Activated CD4-positive, alpha-beta T cell treated with anti-CD3 and anti-CD28 coated beads, Interleukin-2, amount 10 ng/mL, durations not matched to agents 24 days and 14 days (primary cell): ENCODE measurements at regions not wholly inside any gene's neighbourhood (a gene's known extent, or its start where the extent isn't known, plus 50 kb on each side); places are given as distances from the start of the nearest gene placed in this dataset.

Source experiments
- DNase-seq: peaks from one replicate; pipeline ENCODE4 v3.0.0; 2022
- H3K27ac Mint-ChIP-seq: one replicate; pipeline ENCODE4 v1.8.0; 2022; ENCODE audit warnings: mild to moderate bottlenecking, mixed read lengths
- H3K27me3 Mint-ChIP-seq: one replicate; pipeline ENCODE4 v1.8.0; 2022; ENCODE audit warnings: mixed read lengths
- H3K36me3 Mint-ChIP-seq: one replicate; pipeline ENCODE4 v1.8.0; 2022; ENCODE audit warnings: low read depth, mild to moderate bottlenecking, mixed read lengths
- H3K4me1 Mint-ChIP-seq: one replicate; pipeline ENCODE4 v1.8.0; 2021; ENCODE audit warnings: mixed read lengths
- H3K4me3 Mint-ChIP-seq: one replicate; pipeline ENCODE4 v1.8.0; 2022; ENCODE audit warnings: mild to moderate bottlenecking, moderate library complexity, mixed read lengths
- H3K9me3 Mint-ChIP-seq: one replicate; pipeline ENCODE4 v1.8.0; 2021; ENCODE audit warnings: mixed read lengths
- intact Hi-C: fragments of 100-400 bp; cut with micrococcal nuclease; formaldehyde crosslinking; loops from one replicate; pipeline ENCODE4 v1.15.1; 2023

- H3K9me3 Mint-ChIP-seq: no peaks in the 10 kb centered on the region
- no peak overlapping the region for H3K4me3 Mint-ChIP-seq
- no peak overlapping the region for H3K27ac Mint-ChIP-seq
- intact Hi-C loops: no loop called here
- no peaks in the 10 kb centered on the region for H3K36me3 Mint-ChIP-seq
- no peaks in the 10 kb centered on the region for H3K4me1 Mint-ChIP-seq
- DNase-seq: no peak
- peaks cover 2% of the 10 kb centered on the region for H3K27me3 Mint-ChIP-seq
These were observed 69.3 kb upstream of the NOCT start for GRCh38 chr4:138946306-138946705.

- Mint-ChIP-seq H3K27ac (no peak overlapping the region), H3K4me3 (no peak overlapping the region), H3K27me3 (peaks cover 2% of the 10 kb centered on the region), H3K9me3 (no peaks in the 10 kb centered on the region), H3K36me3 (no peaks in the 10 kb centered on the region), H3K4me1 (no peaks in the 10 kb centered on the region)
- no peak for DNase-seq
- intact Hi-C loops: no loop called here
These were observed 69.7 kb upstream of the NOCT start for GRCh38 chr4:138945840-138946239.

GRCh38 chr4:138945401-138945800, 70.2 kb upstream of the NOCT start:
- Mint-ChIP-seq H3K9me3 (no peaks in the 10 kb centered on the region), H3K36me3 (no peaks in the 10 kb centered on the region), H3K27me3 (peaks cover 2% of the 10 kb centered on the region), H3K4me3 (no peak overlapping the region), H3K27ac (no peak overlapping the region), H3K4me1 (no peaks in the 10 kb centered on the region)
- intact Hi-C loops: no loop called here
- DNase-seq: no peak

- Mint-ChIP-seq H3K4me3 (no peak overlapping the region), H3K9me3 (no peaks in the 10 kb centered on the region), H3K4me1 (no peaks in the 10 kb centered on the region), H3K36me3 (no peaks in the 10 kb centered on the region), H3K27me3 (peaks cover 2% of the 10 kb centered on the region), H3K27ac (no peak overlapping the region)
- no peak for DNase-seq
- intact Hi-C loops: no loop called here
These were observed 71.7 kb upstream of the NOCT start for GRCh38 chr4:138943893-138944292.

GRCh38 chr4:138941037-138941436, 74.5 kb upstream of the NOCT start:
- DNase-seq: no peak
- no peaks in the 10 kb centered on the region for H3K9me3 Mint-ChIP-seq
- no peaks in the 10 kb centered on the region for H3K4me1 Mint-ChIP-seq
- intact Hi-C loops: no loop called here
- peaks cover 4% of the 10 kb centered on the region for H3K27me3 Mint-ChIP-seq
- H3K4me3 Mint-ChIP-seq: no peak overlapping the region
- no peak overlapping the region for H3K27ac Mint-ChIP-seq
- no peaks in the 10 kb centered on the region for H3K36me3 Mint-ChIP-seq

GRCh38 chr4:138939960-138940359, 75.6 kb upstream of the NOCT start:
- intact Hi-C loops: no loop called here
- H3K27ac Mint-ChIP-seq: no peak overlapping the region
- H3K9me3 Mint-ChIP-seq: no peaks in the 10 kb centered on the region
- DNase-seq: no peak
- no peaks in the 10 kb centered on the region for H3K4me1 Mint-ChIP-seq
- no peaks in the 10 kb centered on the region for H3K36me3 Mint-ChIP-seq
- H3K4me3 Mint-ChIP-seq: no peak overlapping the region
- peaks cover 6% of the 10 kb centered on the region for H3K27me3 Mint-ChIP-seq

GRCh38 chr4:138938366-138938690, 77.3 kb upstream of the NOCT start:
- no peaks in the 10 kb centered on the region for H3K4me1 Mint-ChIP-seq
- H3K27me3 Mint-ChIP-seq: peaks cover 8% of the 10 kb centered on the region
- no peaks in the 10 kb centered on the region for H3K36me3 Mint-ChIP-seq
- H3K4me3 Mint-ChIP-seq: no peak overlapping the region
- H3K9me3 Mint-ChIP-seq: no peaks in the 10 kb centered on the region
- intact Hi-C loops: no loop called here
- DNase-seq: no peak
- no peak overlapping the region for H3K27ac Mint-ChIP-seq

GRCh38 chr4:138935135-138935807, 80.3 kb upstream of the NOCT start:
- Mint-ChIP-seq H3K4me1 (no peaks in the 10 kb centered on the region), H3K4me3 (no peak overlapping the region), H3K36me3 (no peaks in the 10 kb centered on the region), H3K27me3 (peaks cover 7% of the 10 kb centered on the region), H3K9me3 (no peaks in the 10 kb centered on the region), H3K27ac (no peak overlapping the region)
- DNase-seq: no peak
- intact Hi-C loops: no loop called here

- Mint-ChIP-seq H3K9me3 (no peaks in the 10 kb centered on the region), H3K4me1 (no peaks in the 10 kb centered on the region), H3K27me3 (peaks cover 4% of the 10 kb centered on the region), H3K36me3 (no peaks in the 10 kb centered on the region), H3K4me3 (no peak overlapping the region), H3K27ac (no peak overlapping the region)
- no peak for DNase-seq
- intact Hi-C loops: no loop called here
These were observed 88.5 kb upstream of the NOCT start for GRCh38 chr4:138927072-138927471.

GRCh38 chr4:138925495-138925894, 90.1 kb upstream of the NOCT start:
- intact Hi-C loops: no loop called here
- H3K9me3 Mint-ChIP-seq: no peaks in the 10 kb centered on the region
- no peak overlapping the region for H3K27ac Mint-ChIP-seq

GRCh38 chr4:138919094-138919936, 96.3 kb upstream of the NOCT start:
- no peaks in the 10 kb centered on the region for H3K9me3 Mint-ChIP-seq
- no peak overlapping the region for H3K27ac Mint-ChIP-seq
- intact Hi-C loops: loop anchor here (5.0 kb wide), 1 partner anchor 237 kb away; no protein-coding TSS in a partner anchor
- H3K4me3 Mint-ChIP-seq: no peak overlapping the region
- H3K36me3 Mint-ChIP-seq: no peaks in the 10 kb centered on the region
- peaks cover 10% of the 10 kb centered on the region for H3K27me3 Mint-ChIP-seq
- DNase-seq: peak; percentile 83
- peaks cover 2% of the 10 kb centered on the region for H3K4me1 Mint-ChIP-seq

More at GRCh38 chr4:138925495-138925894, 90.1 kb upstream of the NOCT start:
- DNase-seq: no peak
- no peaks in the 10 kb centered on the region for H3K36me3 Mint-ChIP-seq
- no peaks in the 10 kb centered on the region for H3K4me1 Mint-ChIP-seq
- peaks cover 4% of the 10 kb centered on the region for H3K27me3 Mint-ChIP-seq
- H3K4me3 Mint-ChIP-seq: no peak overlapping the region

- Mint-ChIP-seq H3K9me3 (no peaks in the 10 kb centered on the region), H3K36me3 (no peaks in the 10 kb centered on the region), H3K4me3 (no peak overlapping the region), H3K27ac (no peak overlapping the region), H3K4me1 (peaks cover 2% of the 10 kb centered on the region), H3K27me3 (peaks cover 11% of the 10 kb centered on the region)
- DNase-seq: no peak
- intact Hi-C loops: loop anchor here (5.0 kb wide), 1 partner anchor 236 kb away; no protein-coding TSS in a partner anchor
These were observed 97.3 kb upstream of the NOCT start for GRCh38 chr4:138918169-138918869.

GRCh38 chr4:138916763-138917162, 98.8 kb upstream of the NOCT start:
- intact Hi-C loops: loop anchor here (5.0 kb wide), 1 partner anchor 234 kb away; no protein-coding TSS in a partner anchor
- peaks cover 12% of the 10 kb centered on the region for H3K27me3 Mint-ChIP-seq
- H3K27ac Mint-ChIP-seq: no peak overlapping the region
- no peaks in the 10 kb centered on the region for H3K36me3 Mint-ChIP-seq
- no peaks in the 10 kb centered on the region for H3K9me3 Mint-ChIP-seq
- no peak for DNase-seq
- H3K4me3 Mint-ChIP-seq: no peak overlapping the region
- H3K4me1 Mint-ChIP-seq: peaks cover 2% of the 10 kb centered on the region

GRCh38 chr4:138915756-138916155, 99.8 kb upstream of the NOCT start:
- Mint-ChIP-seq H3K36me3 (no peaks in the 10 kb centered on the region), H3K4me1 (peaks cover 2% of the 10 kb centered on the region), H3K9me3 (no peaks in the 10 kb centered on the region), H3K27ac (no peak overlapping the region), H3K27me3 (peaks cover 12% of the 10 kb centered on the region), H3K4me3 (no peak overlapping the region)
- intact Hi-C loops: loop anchor here (5.0 kb wide), 1 partner anchor 233 kb away; no protein-coding TSS in a partner anchor
- DNase-seq: no peak
